A673 (cell line): ENCODE measurements at regions not wholly inside any gene's neighbourhood (a gene's known extent, or its start where the extent isn't known, plus 50 kb on each side); places are given as distances from the start of the nearest gene placed in this dataset.

Experiments used
- BruUV-seq: library from RNA; stranded (reverse); fragments of 400-500 nt; replicated peaks from 2 replicates; lab custom pipeline; 2021; lab: Mats Ljungman, UMichigan
- CTCF ChIA-PET: fragments of 300-600 bp; sonication (Branson Sonifier 250); formaldehyde crosslinking; loops from one replicate; lab custom pipeline; 2022; ENCODE audit warnings: antibody characterized with exemption; lab: Charles Lee
- POLR2A ChIA-PET: fragments of 300-600 bp; sonication (Branson Sonifier 250); formaldehyde crosslinking; loops from one replicate; lab custom pipeline; 2022; ENCODE audit warnings: antibody characterized with exemption; ENCODE audit not compliant: low non-redundant PET; lab: Charles Lee
- DNase-seq: peaks from one replicate; pipeline ENCODE4 v3.0.0-alpha.2; 2015; ENCODE audit warnings: low spot score
- H3K27ac ChIP-seq: fragments of 200-600 bp; sonication (generic); 2 replicates; pipeline ENCODE4 v1.5.1; 2016; ENCODE audit warnings: mixed run types, low read depth, mild to moderate bottlenecking, mixed read lengths, antibody characterized with exemption, low read length; ENCODE audit not compliant: poor library complexity, severe bottlenecking
- H3K27me3 ChIP-seq: fragments of 200-600 bp; sonication (generic); replicated peaks from 2 replicates; pipeline ENCODE4 v1.6.1; 2017; ENCODE audit warnings: mixed run types, low read depth, mild to moderate bottlenecking, mixed read lengths, antibody characterized with exemption, low read length; ENCODE audit not compliant: insufficient read depth, poor library complexity
- H3K36me3 ChIP-seq: fragments of 200-600 bp; sonication (generic); 2 replicates; pipeline ENCODE4 v1.6.1; 2016; ENCODE audit warnings: mixed run types, mild to moderate bottlenecking, mixed read lengths, antibody characterized with exemption, low read length; ENCODE audit not compliant: insufficient read depth, poor library complexity, severe bottlenecking
- H3K4me1 ChIP-seq: fragments of 200-600 bp; sonication (generic); 2 replicates; pipeline ENCODE4 v1.6.1; 2017; ENCODE audit warnings: mixed run types, mild to moderate bottlenecking, mixed read lengths, antibody characterized with exemption, low read length; ENCODE audit not compliant: insufficient read depth, poor library complexity, severe bottlenecking
- H3K4me3 ChIP-seq: fragments of 200-600 bp; sonication (generic); 2 replicates; pipeline ENCODE4 v1.5.1; 2016; ENCODE audit warnings: low read depth, mixed run types, mild to moderate bottlenecking, mixed read lengths, low read length; ENCODE audit not compliant: poor library complexity, severe bottlenecking
- H3K9me3 ChIP-seq: fragments of 200-600 bp; sonication (generic); 2 replicates; pipeline ENCODE4 v1.6.1; 2016; ENCODE audit warnings: mixed run types, low read depth, mild to moderate bottlenecking, mixed read lengths, antibody characterized with exemption, low read length; ENCODE audit not compliant: poor library complexity, severe bottlenecking
- EZH2 ChIP-seq: fragments of 200-600 bp; sonication (generic); IDR thresholded peaks from 2 replicates; pipeline ENCODE4 v1.6.1; 2017; ENCODE audit warnings: borderline replicate concordance, low read depth, mild to moderate bottlenecking, mixed read lengths, antibody characterized with exemption, low read length; ENCODE audit not compliant: poor library complexity, severe bottlenecking
- intact Hi-C: fragments of 100-400 bp; cut with micrococcal nuclease; formaldehyde crosslinking; loops from one replicate; pipeline ENCODE4 v1.10.0; 2022; ENCODE audit not compliant: unreplicated experiment
- TF ChIP-seq, protein P1 (sequence below): fragments of 300-800, 200-600 bp; sonication (generic); conservative IDR thresholded peaks from 2 replicates; pipeline ENCODE4 v1.5.1; 2017; ENCODE audit warnings: low read depth, mild to moderate bottlenecking, antibody characterized with exemption, low read length, moderate library complexity, mixed read lengths

- intact Hi-C loops, result no loop called here
- no peak for TF ChIP-seq EZH2
- TF ChIP-seq, protein P1, sequence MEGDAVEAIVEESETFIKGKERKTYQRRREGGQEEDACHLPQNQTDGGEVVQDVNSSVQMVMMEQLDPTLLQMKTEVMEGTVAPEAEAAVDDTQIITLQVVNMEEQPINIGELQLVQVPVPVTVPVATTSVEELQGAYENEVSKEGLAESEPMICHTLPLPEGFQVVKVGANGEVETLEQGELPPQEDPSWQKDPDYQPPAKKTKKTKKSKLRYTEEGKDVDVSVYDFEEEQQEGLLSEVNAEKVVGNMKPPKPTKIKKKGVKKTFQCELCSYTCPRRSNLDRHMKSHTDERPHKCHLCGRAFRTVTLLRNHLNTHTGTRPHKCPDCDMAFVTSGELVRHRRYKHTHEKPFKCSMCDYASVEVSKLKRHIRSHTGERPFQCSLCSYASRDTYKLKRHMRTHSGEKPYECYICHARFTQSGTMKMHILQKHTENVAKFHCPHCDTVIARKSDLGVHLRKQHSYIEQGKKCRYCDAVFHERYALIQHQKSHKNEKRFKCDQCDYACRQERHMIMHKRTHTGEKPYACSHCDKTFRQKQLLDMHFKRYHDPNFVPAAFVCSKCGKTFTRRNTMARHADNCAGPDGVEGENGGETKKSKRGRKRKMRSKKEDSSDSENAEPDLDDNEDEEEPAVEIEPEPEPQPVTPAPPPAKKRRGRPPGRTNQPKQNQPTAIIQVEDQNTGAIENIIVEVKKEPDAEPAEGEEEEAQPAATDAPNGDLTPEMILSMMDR, result no peak
- no TSS peak for BruUV-seq
- Histone ChIP-seq H3K27ac (no peak overlapping the region), H3K4me3 (no peak overlapping the region), H3K9me3 (peaks cover 4% of the 10 kb centered on the region), H3K4me1 (no peaks in the 10 kb centered on the region), H3K36me3 (no peaks in the 10 kb centered on the region), H3K27me3 (no peaks in the 10 kb centered on the region)
- ChIA-PET POLR2A (no interaction called here), CTCF (no interaction called here)
- DNase-seq, result no peak
Measured at GRCh38 chr9:75739884-75740611, 150.4 kb upstream of the PCSK5 start.

DNA sequence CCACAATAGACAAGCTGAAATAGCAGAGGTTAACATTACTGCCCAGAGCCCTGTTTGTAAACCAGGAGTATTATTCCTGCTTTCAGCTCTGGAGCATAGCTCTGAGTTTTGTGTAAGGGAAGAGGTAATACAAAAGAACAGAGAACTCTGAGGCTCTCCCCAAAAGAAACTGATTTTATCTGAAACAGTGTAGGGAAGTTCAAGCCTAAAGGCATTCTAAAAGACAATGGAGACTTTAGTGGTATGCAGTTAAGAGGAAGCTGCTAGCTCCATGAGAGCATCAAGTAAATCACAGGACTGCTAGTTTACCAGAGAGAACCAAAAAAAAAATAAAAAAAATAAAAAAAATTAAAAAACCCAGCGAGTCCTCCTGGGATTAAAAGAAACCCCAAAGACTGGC, 146.6 kb upstream of the PCSK5 start:
- no TSS peak for BruUV-seq
- DNase-seq, result no peak
- intact Hi-C loops, result no loop called here
- Histone ChIP-seq H3K4me1 (no peaks in the 10 kb centered on the region), H3K27me3 (no peaks in the 10 kb centered on the region), H3K4me3 (no peak overlapping the region), H3K36me3 (no peaks in the 10 kb centered on the region), H3K27ac (no peak overlapping the region), H3K9me3 (peaks cover 4% of the 10 kb centered on the region)
- TF ChIP-seq EZH2, result no peak
- TF ChIP-seq, protein P1, result no peak
- POLR2A ChIA-PET, result no interaction called here
- CTCF ChIA-PET, result no interaction called here

DNA sequence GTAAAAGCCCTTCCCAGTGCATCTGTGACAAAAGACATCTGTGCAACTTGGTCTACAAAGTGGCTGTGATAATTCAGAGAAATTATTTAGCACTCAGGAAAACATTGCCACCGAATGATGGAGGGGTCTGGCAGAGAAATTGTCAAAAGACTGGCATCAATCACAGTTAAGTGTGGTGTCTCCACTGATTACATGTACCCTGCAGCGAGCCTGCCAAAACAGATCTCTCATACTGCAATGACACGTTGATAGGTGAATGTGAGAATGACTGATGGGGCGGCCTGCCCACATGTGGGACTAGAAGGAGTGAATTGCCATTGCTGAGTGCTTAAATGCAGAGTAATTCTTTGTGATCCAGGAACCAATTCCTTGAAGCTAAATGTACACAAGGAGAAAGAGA, 136.4 kb upstream of the PCSK5 start:
- Histone ChIP-seq H3K9me3 (peaks cover 11% of the 10 kb centered on the region), H3K4me3 (no peak overlapping the region), H3K27ac (no peak overlapping the region), H3K36me3 (no peaks in the 10 kb centered on the region), H3K27me3 (no peaks in the 10 kb centered on the region), H3K4me1 (no peaks in the 10 kb centered on the region)
- BruUV-seq, result no TSS peak
- no peak for TF ChIP-seq EZH2
- TF ChIP-seq, protein P1, result no peak
- no peak for DNase-seq
- intact Hi-C loops, result no loop called here
- POLR2A ChIA-PET, result no interaction called here
- CTCF ChIA-PET, result no interaction called here
